Brain microvascular endothelial cell (primary cell): ENCODE measurements at regions not wholly inside any gene's neighbourhood (a gene's known extent, or its start where the extent isn't known, plus 50 kb on each side); places are given as distances from the start of the nearest gene placed in this dataset.

Experiments used
- DNase-seq: peaks from one replicate; pipeline ENCODE4 v3.0.0-alpha.2; 2020
- H3K27ac ChIP-seq: fragments of 250-450 bp; sonication (Bioruptor Pico); 2 replicates; pipeline ENCODE4 v1.5.1; 2020; ENCODE audit warnings: mild to moderate bottlenecking, moderate library complexity
- H3K27me3 ChIP-seq: fragments of 250-450 bp; sonication (Bioruptor Pico); replicated peaks from 2 replicates; pipeline ENCODE4 v1.5.1; 2020; ENCODE audit warnings: mild to moderate bottlenecking
- H3K36me3 ChIP-seq: fragments of 250-450 bp; sonication (Bioruptor Pico); replicated peaks from 2 replicates; pipeline ENCODE4 v1.5.1; 2020; ENCODE audit warnings: mild to moderate bottlenecking
- H3K4me3 ChIP-seq: 2 replicates; pipeline ENCODE4 v1.5.1; 2011; ENCODE audit warnings: low read depth, mild to moderate bottlenecking, control low read depth, low read length, moderate library complexity
- CTCF ChIP-seq: IDR thresholded peaks from 2 replicates; pipeline ENCODE4 v1.5.1; 2011; ENCODE audit warnings: low read depth, mild to moderate bottlenecking, moderate library complexity, low read length, control low read depth, inconsistent platforms; ENCODE audit errors: missing control alignments
- in situ Hi-C: cut with HindIII; loops from 2 replicates; pipeline ENCODE4 v1.10.0; 2017; ENCODE audit warnings: low sequenced_read_pairs, low pct_ligation_motif_present

GRCh38 chr15:45941367-45941766 is 306.5 kb downstream of the SQOR start:
- no peak for TF ChIP-seq CTCF
- Histone ChIP-seq H3K27me3 (no peaks in the 10 kb centered on the region), H3K4me3 (no peak overlapping the region), H3K36me3 (no peaks in the 10 kb centered on the region), H3K27ac (no peak overlapping the region)
- no peak for DNase-seq
- in situ Hi-C loops: no loop called here

GRCh38 chr15:45943240-45943639 is 308.4 kb downstream of the SQOR start:
- no peak overlapping the region for H3K4me3 ChIP-seq
- DNase-seq: no peak
- H3K36me3 ChIP-seq: no peaks in the 10 kb centered on the region
- H3K27me3 ChIP-seq: no peaks in the 10 kb centered on the region
- in situ Hi-C loops: no loop called here
- H3K27ac ChIP-seq: no peak overlapping the region
- TF ChIP-seq CTCF: no peak

GRCh38 chr15:45946111-45946510 is 311.3 kb downstream of the SQOR start:
- in situ Hi-C loops: no loop called here
- no peak overlapping the region for H3K27ac ChIP-seq
- no peak for TF ChIP-seq CTCF
- no peak for DNase-seq
- H3K36me3 ChIP-seq: no peaks in the 10 kb centered on the region
- no peak overlapping the region for H3K4me3 ChIP-seq
- H3K27me3 ChIP-seq: no peaks in the 10 kb centered on the region

GRCh38 chr15:45948181-45948621 is 313.4 kb downstream of the SQOR start:
- no peak for TF ChIP-seq CTCF

GRCh38 chr15:45958924-45959323 is 324.1 kb downstream of the SQOR start:
- no peak for TF ChIP-seq CTCF
- H3K27me3 ChIP-seq: no peaks in the 10 kb centered on the region
- H3K36me3 ChIP-seq: no peaks in the 10 kb centered on the region
- H3K27ac ChIP-seq: no peak overlapping the region
- no peak overlapping the region for H3K4me3 ChIP-seq
- in situ Hi-C loops: no loop called here
- no peak for DNase-seq

More at GRCh38 chr15:45948181-45948621, 313.4 kb downstream of the SQOR start:
- Histone ChIP-seq H3K36me3 (no peaks in the 10 kb centered on the region), H3K4me3 (no peak overlapping the region), H3K27me3 (no peaks in the 10 kb centered on the region), H3K27ac (no peak overlapping the region)
- DNase-seq: no peak
- in situ Hi-C loops: no loop called here

- Histone ChIP-seq H3K36me3 (no peaks in the 10 kb centered on the region), H3K27me3 (no peaks in the 10 kb centered on the region), H3K4me3 (no peak overlapping the region), H3K27ac (no peak overlapping the region)
- in situ Hi-C loops: no loop called here
- DNase-seq: no peak
- no peak for TF ChIP-seq CTCF
Observed at GRCh38 chr15:45962733-45963132, 327.9 kb downstream of the SQOR start.
